ENCODE measurements at regions not wholly inside any gene's neighbourhood (a gene's known extent, or its start where the extent isn't known, plus 50 kb on each side); places are given as distances from the start of the nearest gene placed in this dataset.

- TF ChIP-seq EZH2phosphoT487 (IDR thresholded peaks at IDR 0.05; ENCODE audit: insufficient read depth, low read depth), result no peak
- no peak for TF ChIP-seq EZH2 (IDR thresholded peaks at IDR 0.05; ENCODE audit: insufficient read depth, poor library complexity, severe bottlenecking)
Measured at GRCh38 chr7:18224138-18224537, 196.5 kb upstream of the PRPS1L1 start.
